DOHH2 (cell line): ENCODE measurements at regions not wholly inside any gene's neighbourhood (a gene's known extent, or its start where the extent isn't known, plus 50 kb on each side); places are given as distances from the start of the nearest gene placed in this dataset.

Source experiments
- EZH2phosphoT487 ChIP-seq: fragments of 200-600 bp; sonication (generic); IDR thresholded peaks from 2 replicates; pipeline ENCODE4 v1.6.1; 2017; ENCODE audit warnings: borderline replicate concordance, mild to moderate bottlenecking, antibody characterized with exemption, low read length, moderate library complexity, mixed read lengths
- TF ChIP-seq, protein P1 (sequence below): fragments of 200-600 bp; sonication (generic); IDR thresholded peaks from one replicate; pipeline ENCODE4 v1.5.1; 2014; ENCODE audit warnings: antibody characterized with exemption, mild to moderate bottlenecking, low read depth, low read length; ENCODE audit not compliant: poor library complexity, severe bottlenecking

DNA sequence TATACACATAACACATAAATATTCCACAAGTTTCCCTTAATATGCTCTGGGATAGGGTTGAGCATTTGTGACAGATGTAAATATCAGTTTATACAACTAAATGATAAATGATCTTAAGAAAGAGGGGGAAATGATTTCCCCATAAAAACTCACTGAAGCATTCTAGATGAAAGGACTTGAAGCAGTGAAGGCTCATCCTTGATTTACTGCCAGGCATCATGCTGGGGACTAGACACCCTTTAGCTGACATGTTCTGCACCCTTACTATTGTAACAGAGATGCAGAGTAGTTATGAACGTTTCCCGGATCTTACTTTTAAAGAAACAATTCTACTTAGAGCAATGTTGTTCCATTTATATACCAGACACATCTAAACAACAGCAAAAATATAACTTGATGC lies 235.8 kb downstream of the PTGER3 start:
- TF ChIP-seq, protein P1, sequence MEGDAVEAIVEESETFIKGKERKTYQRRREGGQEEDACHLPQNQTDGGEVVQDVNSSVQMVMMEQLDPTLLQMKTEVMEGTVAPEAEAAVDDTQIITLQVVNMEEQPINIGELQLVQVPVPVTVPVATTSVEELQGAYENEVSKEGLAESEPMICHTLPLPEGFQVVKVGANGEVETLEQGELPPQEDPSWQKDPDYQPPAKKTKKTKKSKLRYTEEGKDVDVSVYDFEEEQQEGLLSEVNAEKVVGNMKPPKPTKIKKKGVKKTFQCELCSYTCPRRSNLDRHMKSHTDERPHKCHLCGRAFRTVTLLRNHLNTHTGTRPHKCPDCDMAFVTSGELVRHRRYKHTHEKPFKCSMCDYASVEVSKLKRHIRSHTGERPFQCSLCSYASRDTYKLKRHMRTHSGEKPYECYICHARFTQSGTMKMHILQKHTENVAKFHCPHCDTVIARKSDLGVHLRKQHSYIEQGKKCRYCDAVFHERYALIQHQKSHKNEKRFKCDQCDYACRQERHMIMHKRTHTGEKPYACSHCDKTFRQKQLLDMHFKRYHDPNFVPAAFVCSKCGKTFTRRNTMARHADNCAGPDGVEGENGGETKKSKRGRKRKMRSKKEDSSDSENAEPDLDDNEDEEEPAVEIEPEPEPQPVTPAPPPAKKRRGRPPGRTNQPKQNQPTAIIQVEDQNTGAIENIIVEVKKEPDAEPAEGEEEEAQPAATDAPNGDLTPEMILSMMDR, result no peak
- TF ChIP-seq EZH2phosphoT487, result no peak
